ENCODE measurements at regions not wholly inside any gene's neighbourhood (a gene's known extent, or its start where the extent isn't known, plus 50 kb on each side); places are given as distances from the start of the nearest gene placed in this dataset.
A peak's percentile ranks its signal among the peaks of the same experiment; 100 is the strongest.

- Histone ChIP-seq H3K79me2 (ENCODE audit: insufficient read depth, low read length) (no peaks in the 10 kb centered on the region), H3K4me3 (ENCODE audit: insufficient read depth, low read depth, low read length) (no peak overlapping the region), H3K36me3 (ENCODE audit: insufficient read depth, low read length) (no peaks in the 10 kb centered on the region), H3K27ac (ENCODE audit: low read depth, low read length) (no peak overlapping the region), H3K27me3 (ENCODE audit: insufficient read depth, low read length) (no peaks in the 10 kb centered on the region), H2AFZ (ENCODE audit: low read depth, low read length) (no peak overlapping the region), H4K20me1 (ENCODE audit: insufficient read depth, low read length) (no peaks in the 10 kb centered on the region), H3K4me2 (ENCODE audit: low read length) (no peak overlapping the region), H3K9ac (ENCODE audit: low read length) (no peak overlapping the region), H3K4me1 (ENCODE audit: insufficient read depth, low read length) (no peaks in the 10 kb centered on the region), H3K9me3 (ENCODE audit: insufficient read depth, low read depth, low read length) (no peaks in the 10 kb centered on the region)
- Mint-ChIP-seq H3K27ac (ENCODE audit: unreplicated experiment) (no peak overlapping the region), H3K4me3 (ENCODE audit: unreplicated experiment) (no peak overlapping the region), H3K27me3 (ENCODE audit: low read depth, unreplicated experiment) (no peaks in the 10 kb centered on the region), H3K36me3 (ENCODE audit: low read depth, unreplicated experiment) (no peaks in the 10 kb centered on the region), H3K9me3 (ENCODE audit: unreplicated experiment) (no peaks in the 10 kb centered on the region), H3K4me1 (ENCODE audit: low read depth, unreplicated experiment) (no peaks in the 10 kb centered on the region)
- TF ChIP-seq CTCF (IDR thresholded peaks at IDR 0.05; ENCODE audit: insufficient read depth, low read depth, low read length) (no peak), EZH2 (IDR thresholded peaks at IDR 0.05; ENCODE audit: insufficient read depth, low read length) (no peak)
- no peak for FAIRE-seq
- peak; percentile 22 for DNase-seq (ENCODE audit: low read depth)
Observed at GRCh38 chr13:63983366-63983765, 2567.7 kb upstream of the PCDH20 start.

- no peak for FAIRE-seq
- H3K4me2 ChIP-seq (ENCODE audit: low read length) = no peak overlapping the region
- H3K9me3 Mint-ChIP-seq (ENCODE audit: unreplicated experiment) = peaks cover 4% of the 10 kb centered on the region
- H3K27me3 Mint-ChIP-seq (ENCODE audit: low read depth, unreplicated experiment) = no peaks in the 10 kb centered on the region
- no peaks in the 10 kb centered on the region for H3K4me1 ChIP-seq (ENCODE audit: insufficient read depth, low read length)
- H3K36me3 Mint-ChIP-seq (ENCODE audit: low read depth, unreplicated experiment) = no peaks in the 10 kb centered on the region
- no peak overlapping the region for H3K4me3 ChIP-seq (ENCODE audit: insufficient read depth, low read depth, low read length)
- no peaks in the 10 kb centered on the region for H3K9me3 ChIP-seq (ENCODE audit: insufficient read depth, low read depth, low read length)
- no peak for DNase-seq (ENCODE audit: low read depth)
- H3K9ac ChIP-seq (ENCODE audit: low read length) = no peak overlapping the region
- H4K20me1 ChIP-seq (ENCODE audit: insufficient read depth, low read length) = no peaks in the 10 kb centered on the region
- H3K36me3 ChIP-seq (ENCODE audit: insufficient read depth, low read length) = no peaks in the 10 kb centered on the region
- H3K27ac Mint-ChIP-seq (ENCODE audit: unreplicated experiment) = no peak overlapping the region
- no peak overlapping the region for H2AFZ ChIP-seq (ENCODE audit: low read depth, low read length)
- H3K4me3 Mint-ChIP-seq (ENCODE audit: unreplicated experiment) = no peak overlapping the region
- TF ChIP-seq EZH2 (IDR thresholded peaks at IDR 0.05; ENCODE audit: insufficient read depth, low read length) (no peak), CTCF (IDR thresholded peaks at IDR 0.05; ENCODE audit: insufficient read depth, low read depth, low read length) (no peak)
- no peak overlapping the region for H3K27ac ChIP-seq (ENCODE audit: low read depth, low read length)
- no peaks in the 10 kb centered on the region for H3K79me2 ChIP-seq (ENCODE audit: insufficient read depth, low read length)
- peaks cover 5% of the 10 kb centered on the region for H3K4me1 Mint-ChIP-seq (ENCODE audit: low read depth, unreplicated experiment)
- no peaks in the 10 kb centered on the region for H3K27me3 ChIP-seq (ENCODE audit: insufficient read depth, low read length)
Observed at GRCh38 chr13:63979951-63980350, 2564.3 kb upstream of the PCDH20 start.

GRCh38 chr13:63972328-63972727, 2556.7 kb upstream of the PCDH20 start:
- Mint-ChIP-seq H3K9me3 (ENCODE audit: unreplicated experiment) (peaks cover 4% of the 10 kb centered on the region), H3K27me3 (ENCODE audit: low read depth, unreplicated experiment) (no peaks in the 10 kb centered on the region), H3K4me1 (ENCODE audit: low read depth, unreplicated experiment) (peaks cover 3% of the 10 kb centered on the region), H3K4me3 (ENCODE audit: unreplicated experiment) (no peak overlapping the region), H3K36me3 (ENCODE audit: low read depth, unreplicated experiment) (no peaks in the 10 kb centered on the region), H3K27ac (ENCODE audit: unreplicated experiment) (no peak overlapping the region)
- Histone ChIP-seq H3K79me2 (ENCODE audit: insufficient read depth, low read length) (no peaks in the 10 kb centered on the region), H3K9ac (ENCODE audit: low read length) (no peak overlapping the region), H3K4me3 (ENCODE audit: insufficient read depth, low read depth, low read length) (no peak overlapping the region), H3K4me1 (ENCODE audit: insufficient read depth, low read length) (no peaks in the 10 kb centered on the region), H4K20me1 (ENCODE audit: insufficient read depth, low read length) (no peaks in the 10 kb centered on the region), H3K4me2 (ENCODE audit: low read length) (no peak overlapping the region), H3K9me3 (ENCODE audit: insufficient read depth, low read depth, low read length) (no peaks in the 10 kb centered on the region), H3K27me3 (ENCODE audit: insufficient read depth, low read length) (no peaks in the 10 kb centered on the region), H2AFZ (ENCODE audit: low read depth, low read length) (no peak overlapping the region), H3K27ac (ENCODE audit: low read depth, low read length) (no peak overlapping the region), H3K36me3 (ENCODE audit: insufficient read depth, low read length) (no peaks in the 10 kb centered on the region)
- FAIRE-seq (no peak), DNase-seq (ENCODE audit: low read depth) (no peak)
- TF ChIP-seq EZH2 (IDR thresholded peaks at IDR 0.05; ENCODE audit: insufficient read depth, low read length) (no peak), CTCF (IDR thresholded peaks at IDR 0.05; ENCODE audit: insufficient read depth, low read depth, low read length) (no peak)

Data from astrocyte (in vitro differentiated cells and primary cell).